ENCODE measurements at regions not wholly inside any gene's neighbourhood (a gene's known extent, or its start where the extent isn't known, plus 50 kb on each side); places are given as distances from the start of the nearest gene placed in this dataset.

GRCh38 chr7:47636433-47637175 is 54.7 kb upstream of the TNS3 start:
- DNase-seq (ENCODE audit: low spot score): no peak

DNA sequence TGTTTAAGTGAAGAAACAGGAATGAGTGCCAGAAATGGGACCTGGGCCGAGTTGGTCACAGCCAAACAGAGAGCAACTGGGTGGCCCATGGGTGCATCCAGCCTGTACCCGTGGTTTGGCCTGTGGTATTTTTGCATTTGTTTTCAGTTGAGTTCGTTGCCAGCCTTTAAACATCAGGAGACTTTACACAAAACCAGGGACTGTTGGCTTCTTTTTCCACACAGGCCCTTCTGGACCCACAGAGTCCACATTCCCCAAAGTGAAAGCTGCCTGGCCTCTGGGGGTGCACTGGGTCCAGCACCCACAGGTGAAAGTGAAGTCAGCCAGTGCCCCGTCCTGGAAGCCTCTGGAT is 54.1 kb upstream of the TNS3 start:
- DNase-seq (ENCODE audit: low spot score): no peak

DNA sequence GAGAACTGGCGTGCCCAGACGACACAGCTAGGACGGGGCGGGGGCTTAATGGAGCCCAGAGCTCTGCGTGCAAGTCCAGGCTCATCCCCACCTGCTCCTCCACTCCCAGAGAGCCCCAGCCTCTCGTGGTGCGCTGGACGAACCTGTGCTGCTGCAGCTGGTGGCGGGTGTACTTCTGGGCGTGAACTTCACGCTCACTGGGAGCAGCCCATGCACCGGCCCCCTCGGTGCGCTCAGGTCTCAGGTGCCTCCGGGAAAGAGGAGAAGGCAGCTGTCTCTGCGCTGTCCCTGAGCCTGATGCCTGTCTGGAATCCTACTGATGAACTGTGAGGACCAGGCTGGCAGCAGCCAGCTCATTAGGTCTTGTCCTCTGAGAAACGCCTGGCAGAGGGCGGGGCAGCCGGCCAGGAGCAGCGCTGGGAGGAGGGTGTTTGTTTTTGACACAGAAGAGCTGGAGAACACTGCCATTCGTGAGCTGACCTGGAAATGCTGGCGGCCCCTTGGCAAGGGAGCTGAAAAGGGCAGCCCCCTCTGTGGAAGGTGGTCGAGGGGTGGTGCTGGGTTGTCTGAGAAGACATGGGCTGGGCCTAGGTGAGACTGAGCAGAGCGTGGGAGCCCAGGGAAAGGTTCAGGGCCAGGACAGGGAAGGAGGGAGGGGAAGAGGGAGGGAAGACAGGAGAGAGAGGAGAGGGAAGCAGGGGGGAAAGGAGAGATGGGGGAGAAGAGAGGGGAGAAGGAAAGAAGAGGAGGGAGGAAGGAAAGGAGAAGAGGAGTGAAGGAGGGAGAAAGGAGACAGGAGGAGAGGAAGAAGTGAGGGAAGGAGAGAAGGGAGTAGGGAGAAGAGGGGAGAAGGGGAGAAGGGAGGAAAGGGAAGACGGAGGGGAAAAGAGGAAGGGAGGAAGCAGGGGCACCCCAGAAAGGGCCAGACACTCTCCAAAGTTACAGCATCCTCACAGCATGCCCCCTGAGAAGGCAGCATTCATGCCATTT is 53.5 kb upstream of the TNS3 start:
- no peak for DNase-seq (ENCODE audit: low spot score)

DNA sequence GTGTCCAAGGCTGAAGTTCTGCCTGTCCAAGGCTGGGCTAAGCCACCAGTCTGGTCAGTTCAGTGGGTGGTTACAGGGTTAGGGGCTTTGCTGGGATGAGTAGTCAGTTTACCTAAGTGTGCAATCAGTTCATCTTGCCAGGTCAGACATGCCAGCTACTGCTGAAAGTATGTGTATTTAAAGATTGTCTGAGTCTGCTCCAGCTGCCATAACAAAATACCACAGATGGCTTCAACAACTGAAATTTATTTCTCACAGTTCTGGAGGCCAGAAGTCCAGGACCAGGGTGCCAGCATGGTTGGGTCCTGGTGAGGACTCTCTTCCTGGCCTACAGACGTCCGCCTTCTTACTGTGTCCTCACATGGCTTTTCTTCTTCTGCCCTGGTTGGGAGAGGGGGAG is 52.4 kb upstream of the TNS3 start:
- DNase-seq (ENCODE audit: low spot score): no peak

GRCh38 chr7:47633134-47633533 is 51.2 kb upstream of the TNS3 start:
- no peak for DNase-seq (ENCODE audit: low spot score)
